Liver (tissue), 3 donors: ENCODE measurements at regions not wholly inside any gene's neighbourhood (a gene's known extent, or its start where the extent isn't known, plus 50 kb on each side); places are given as distances from the start of the nearest gene placed in this dataset.

Source experiments
- ATF3 ChIP-seq: IDR thresholded peaks from 2 replicates; pipeline ENCODE4 v1.6.1; 2016; ENCODE audit warnings: antibody characterized with exemption
- CTCF ChIP-seq: fragments of 150-350 bp; IDR thresholded peaks from 2 replicates; pipeline ENCODE4 v1.5.1; 2017; ENCODE audit warnings: improper control_type of control experiment, low read depth, low read length; ENCODE audit not compliant: missing input control
- EGR1 ChIP-seq, 2 donors: IDR thresholded peaks; 2 replicates each; pipeline ENCODE4 v1.6.1; 2016 to 2018; ENCODE audit warnings: antibody characterized with exemption in 2 of 2, low read depth in 2 of 2
- FOXA1 ChIP-seq: IDR thresholded peaks from 2 replicates; pipeline ENCODE4 v1.6.1; 2016; ENCODE audit warnings: antibody characterized with exemption
- GABPA ChIP-seq, 2 donors: IDR thresholded peaks in 1 of 2; conservative IDR thresholded peaks in 1 of 2; 2 replicates each; pipeline ENCODE4 v1.6.1; 2016; ENCODE audit warnings: antibody characterized with exemption in 2 of 2, mild to moderate bottlenecking in 1 of 2, moderate library complexity in 1 of 2
- JUND ChIP-seq, 2 donors: IDR thresholded peaks; 2 replicates each; pipeline ENCODE4 v1.6.1; 2016; ENCODE audit warnings: antibody characterized with exemption in 2 of 2
- MAX ChIP-seq: IDR thresholded peaks from 2 replicates; pipeline ENCODE4 v1.6.1; 2016; ENCODE audit warnings: antibody characterized with exemption
- REST ChIP-seq: IDR thresholded peaks from 2 replicates; pipeline ENCODE4 v1.6.1; 2016; ENCODE audit warnings: antibody characterized with exemption, mild to moderate bottlenecking
- RXRA ChIP-seq, 2 donors: IDR thresholded peaks; 2 replicates each; pipeline ENCODE4 v1.6.1; 2017 to 2018; ENCODE audit warnings: antibody characterized with exemption in 2 of 2, mild to moderate bottlenecking in 1 of 2
- TAF1 ChIP-seq: conservative IDR thresholded peaks from 2 replicates; pipeline ENCODE4 v1.6.1; 2016; ENCODE audit warnings: antibody characterized with exemption, mild to moderate bottlenecking
- YY1 ChIP-seq: IDR thresholded peaks from 2 replicates; pipeline ENCODE4 v1.6.1; 2016; ENCODE audit warnings: antibody characterized with exemption, mild to moderate bottlenecking
- ZBTB33 ChIP-seq: IDR thresholded peaks from 2 replicates; pipeline ENCODE4 v1.6.1; 2016; ENCODE audit warnings: antibody characterized with exemption
- donor health status: healthy.
- donor health status: healthy.

- TF ChIP-seq CTCF = no peak
- no peak for TF ChIP-seq TAF1
- no peak for TF ChIP-seq EGR1 (IDR thresholded peaks at IDR 0.05; ENCODE audit: low read depth in 2 of 2)
- no peak for TF ChIP-seq ATF3
- no peak for TF ChIP-seq REST
- no peak for TF ChIP-seq JUND (IDR thresholded peaks at IDR 0.05)
- TF ChIP-seq ZBTB33 = no peak
- TF ChIP-seq YY1 = no peak
- TF ChIP-seq MAX = no peak
- TF ChIP-seq GABPA (IDR thresholded peaks at IDR 0.05 in 1 of 2, conservative IDR thresholded peaks at IDR 0.05 in 1 of 2) = no peak
- no peak for TF ChIP-seq FOXA1
- TF ChIP-seq RXRA (IDR thresholded peaks at IDR 0.05) = no peak
Measured at GRCh38 chr3:162569314-162569713, 1072.7 kb downstream of the OTOL1 start.
